ENCODE measurements at regions not wholly inside any gene's neighbourhood (a gene's known extent, or its start where the extent isn't known, plus 50 kb on each side); places are given as distances from the start of the nearest gene placed in this dataset.

DNA sequence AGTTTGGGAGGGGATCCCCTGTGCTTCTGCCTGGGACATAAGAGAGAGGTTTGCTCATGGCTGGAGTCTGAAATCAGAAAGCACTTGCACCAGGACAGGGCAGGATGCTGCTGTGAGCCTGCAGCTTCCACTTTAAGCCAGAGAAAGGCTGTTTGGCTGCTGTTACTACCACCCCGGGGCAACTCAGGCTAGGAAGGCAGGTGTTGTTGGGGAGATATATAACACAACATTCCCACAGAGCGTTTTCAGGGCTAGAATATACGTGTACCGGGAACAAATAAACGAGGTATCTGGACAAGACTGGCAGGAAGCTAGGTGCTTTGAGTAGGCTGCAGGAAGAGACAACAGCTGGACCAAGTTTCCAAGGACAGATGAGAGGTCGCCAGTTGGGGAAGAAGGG is 313.3 kb upstream of the CCL2 start:
- TF ChIP-seq SUZ12 (IDR thresholded peaks at IDR 0.05; ENCODE audit: extremely low read depth, insufficient read depth, insufficient read length) (no peak), YY1 (IDR thresholded peaks at IDR 0.05; ENCODE audit: insufficient read depth, insufficient read length) (no peak), ZNF274 (IDR thresholded peaks at IDR 0.05; ENCODE audit: low read depth, low read length) (no peak)
- Histone ChIP-seq H3K9ac (ENCODE audit: insufficient read length, low read depth) (no peak overlapping the region), H3K36me3 (ENCODE audit: insufficient read depth, insufficient read length, low read length) (no peaks in the 10 kb centered on the region), H3K4me3 (ENCODE audit: insufficient read length, low read depth) (no peak overlapping the region), H3K4me1 (ENCODE audit: insufficient read depth, insufficient read length) (peaks cover under 1% of the 10 kb centered on the region), H3K9me3 (ENCODE audit: insufficient read depth, low read length) (no peaks in the 10 kb centered on the region), H3K27me3 (ENCODE audit: insufficient read depth, insufficient read length) (no peaks in the 10 kb centered on the region)
- no peak for DNase-seq (ENCODE audit: low read depth, low spot score)

GRCh38 chr17:33942414-33942813 is 312.7 kb upstream of the CCL2 start:
- no peak overlapping the region for H3K9ac ChIP-seq (ENCODE audit: insufficient read length, low read depth)
- H3K27me3 ChIP-seq (ENCODE audit: insufficient read depth, insufficient read length) = no peaks in the 10 kb centered on the region
- H3K4me1 ChIP-seq (ENCODE audit: insufficient read depth, insufficient read length) = no peaks in the 10 kb centered on the region
- H3K9me3 ChIP-seq (ENCODE audit: insufficient read depth, low read length) = no peaks in the 10 kb centered on the region
- H3K4me3 ChIP-seq (ENCODE audit: insufficient read length, low read depth) = no peak overlapping the region
- no peak for DNase-seq (ENCODE audit: low read depth, low spot score)
- no peak for TF ChIP-seq ZNF274 (IDR thresholded peaks at IDR 0.05; ENCODE audit: low read depth, low read length)
- TF ChIP-seq YY1 (IDR thresholded peaks at IDR 0.05; ENCODE audit: insufficient read depth, insufficient read length) = no peak
- no peak for TF ChIP-seq SUZ12 (IDR thresholded peaks at IDR 0.05; ENCODE audit: extremely low read depth, insufficient read depth, insufficient read length)
- H3K36me3 ChIP-seq (ENCODE audit: insufficient read depth, insufficient read length, low read length) = no peaks in the 10 kb centered on the region

DNA sequence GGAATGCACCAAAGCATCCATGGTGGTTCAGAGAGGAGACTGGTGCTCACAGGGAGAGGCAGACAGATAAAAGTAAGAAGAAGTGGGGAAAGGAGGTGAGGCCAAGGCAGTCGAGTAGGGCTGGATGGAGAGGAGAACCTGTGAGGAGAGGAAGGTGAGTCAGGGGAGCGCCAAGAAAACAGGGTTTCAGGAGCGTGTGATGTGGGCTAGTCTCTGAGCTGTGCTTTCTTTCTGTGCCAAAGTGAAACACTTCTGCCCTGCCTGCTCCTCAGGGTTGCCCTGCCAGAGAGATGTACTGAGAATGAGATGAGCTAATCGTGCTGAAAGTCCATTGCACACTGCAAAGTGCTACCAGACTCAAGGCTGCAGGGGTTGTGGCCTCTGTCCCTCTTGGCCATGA is 310.7 kb upstream of the CCL2 start:
- no peak overlapping the region for H3K4me3 ChIP-seq (ENCODE audit: insufficient read length, low read depth)
- DNase-seq (ENCODE audit: low read depth, low spot score) = no peak

GRCh38 chr17:33944826-33945225 is 310.3 kb upstream of the CCL2 start:
- DNase-seq (ENCODE audit: low read depth, low spot score) = no peak
- H3K4me1 ChIP-seq (ENCODE audit: insufficient read depth, insufficient read length) = no peaks in the 10 kb centered on the region
- H3K36me3 ChIP-seq (ENCODE audit: insufficient read depth, insufficient read length, low read length) = no peaks in the 10 kb centered on the region
- no peaks in the 10 kb centered on the region for H3K27me3 ChIP-seq (ENCODE audit: insufficient read depth, insufficient read length)
- TF ChIP-seq ZNF274 (IDR thresholded peaks at IDR 0.05; ENCODE audit: low read depth, low read length) (no peak), SUZ12 (IDR thresholded peaks at IDR 0.05; ENCODE audit: extremely low read depth, insufficient read depth, insufficient read length) (no peak), YY1 (IDR thresholded peaks at IDR 0.05; ENCODE audit: insufficient read depth, insufficient read length) (no peak)
- H3K9me3 ChIP-seq (ENCODE audit: insufficient read depth, low read length) = no peaks in the 10 kb centered on the region
- H3K4me3 ChIP-seq (ENCODE audit: insufficient read length, low read depth) = no peak overlapping the region
- H3K9ac ChIP-seq (ENCODE audit: insufficient read length, low read depth) = no peak overlapping the region

More for the DNA sequence above, 310.7 kb upstream of the CCL2 start:
- no peaks in the 10 kb centered on the region for H3K4me1 ChIP-seq (ENCODE audit: insufficient read depth, insufficient read length)
- H3K9me3 ChIP-seq (ENCODE audit: insufficient read depth, low read length) = no peaks in the 10 kb centered on the region
- no peak overlapping the region for H3K9ac ChIP-seq (ENCODE audit: insufficient read length, low read depth)
- H3K27me3 ChIP-seq (ENCODE audit: insufficient read depth, insufficient read length) = no peaks in the 10 kb centered on the region
- H3K36me3 ChIP-seq (ENCODE audit: insufficient read depth, insufficient read length, low read length) = no peaks in the 10 kb centered on the region
- TF ChIP-seq ZNF274 (IDR thresholded peaks at IDR 0.05; ENCODE audit: low read depth, low read length) = no peak
- TF ChIP-seq YY1 (IDR thresholded peaks at IDR 0.05; ENCODE audit: insufficient read depth, insufficient read length) = no peak
- no peak for TF ChIP-seq SUZ12 (IDR thresholded peaks at IDR 0.05; ENCODE audit: extremely low read depth, insufficient read depth, insufficient read length)

- H3K9ac ChIP-seq (ENCODE audit: insufficient read length, low read depth) = no peak overlapping the region
- H3K9me3 ChIP-seq (ENCODE audit: insufficient read depth, low read length) = no peaks in the 10 kb centered on the region
- no peaks in the 10 kb centered on the region for H3K4me1 ChIP-seq (ENCODE audit: insufficient read depth, insufficient read length)
- DNase-seq (ENCODE audit: low read depth, low spot score) = no peak
- no peak overlapping the region for H3K4me3 ChIP-seq (ENCODE audit: insufficient read length, low read depth)
- no peaks in the 10 kb centered on the region for H3K27me3 ChIP-seq (ENCODE audit: insufficient read depth, insufficient read length)
- TF ChIP-seq SUZ12 (IDR thresholded peaks at IDR 0.05; ENCODE audit: extremely low read depth, insufficient read depth, insufficient read length) (no peak), YY1 (IDR thresholded peaks at IDR 0.05; ENCODE audit: insufficient read depth, insufficient read length) (no peak), ZNF274 (IDR thresholded peaks at IDR 0.05; ENCODE audit: low read depth, low read length) (no peak)
- H3K36me3 ChIP-seq (ENCODE audit: insufficient read depth, insufficient read length, low read length) = no peaks in the 10 kb centered on the region
Observed at GRCh38 chr17:33945646-33946546, 309.2 kb upstream of the CCL2 start.

DNA sequence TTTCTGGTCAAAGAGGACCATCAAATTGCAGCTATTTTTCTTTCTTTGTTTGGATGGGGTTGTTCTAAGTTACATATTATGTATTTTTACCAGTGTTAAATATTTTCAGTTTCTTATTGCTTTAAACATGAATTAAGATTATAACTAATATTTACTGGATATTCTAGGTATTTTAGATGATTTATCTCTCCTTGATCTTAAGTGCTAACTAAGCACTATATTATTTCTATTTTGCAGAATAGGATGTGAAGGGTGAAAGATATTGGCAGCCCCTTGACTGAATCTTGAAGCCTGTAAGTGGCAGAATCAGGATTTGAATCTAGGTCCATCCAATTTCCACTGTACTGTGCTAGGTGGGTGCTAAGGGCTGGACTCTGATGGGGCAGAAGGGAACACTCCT is 307.3 kb upstream of the CCL2 start:
- Histone ChIP-seq H3K4me1 (ENCODE audit: insufficient read depth, insufficient read length) (no peaks in the 10 kb centered on the region), H3K27me3 (ENCODE audit: insufficient read depth, insufficient read length) (no peaks in the 10 kb centered on the region), H3K9me3 (ENCODE audit: insufficient read depth, low read length) (no peaks in the 10 kb centered on the region), H3K4me3 (ENCODE audit: insufficient read length, low read depth) (no peak overlapping the region), H3K36me3 (ENCODE audit: insufficient read depth, insufficient read length, low read length) (no peaks in the 10 kb centered on the region), H3K9ac (ENCODE audit: insufficient read length, low read depth) (no peak overlapping the region)
- TF ChIP-seq ZNF274 (IDR thresholded peaks at IDR 0.05; ENCODE audit: low read depth, low read length) (no peak), YY1 (IDR thresholded peaks at IDR 0.05; ENCODE audit: insufficient read depth, insufficient read length) (no peak), SUZ12 (IDR thresholded peaks at IDR 0.05; ENCODE audit: extremely low read depth, insufficient read depth, insufficient read length) (no peak)
- DNase-seq (ENCODE audit: low read depth, low spot score) = no peak

- Histone ChIP-seq H3K27me3 (ENCODE audit: insufficient read depth, insufficient read length) (no peaks in the 10 kb centered on the region), H3K36me3 (ENCODE audit: insufficient read depth, insufficient read length, low read length) (no peaks in the 10 kb centered on the region), H3K4me3 (ENCODE audit: insufficient read length, low read depth) (no peak overlapping the region), H3K9ac (ENCODE audit: insufficient read length, low read depth) (no peak overlapping the region), H3K9me3 (ENCODE audit: insufficient read depth, low read length) (no peaks in the 10 kb centered on the region), H3K4me1 (ENCODE audit: insufficient read depth, insufficient read length) (no peaks in the 10 kb centered on the region)
- TF ChIP-seq YY1 (IDR thresholded peaks at IDR 0.05; ENCODE audit: insufficient read depth, insufficient read length) = no peak
- DNase-seq (ENCODE audit: low read depth, low spot score) = no peak
Observed at GRCh38 chr17:33948309-33948708, 306.8 kb upstream of the CCL2 start.
